ENCODE measurements at regions not wholly inside any gene's neighbourhood (a gene's known extent, or its start where the extent isn't known, plus 50 kb on each side); places are given as distances from the start of the nearest gene placed in this dataset.

- H3K27ac ChIP-seq (replicated peaks; ENCODE audit: low read length) = no peak overlapping the region
- no peaks in the 10 kb centered on the region for H3K36me3 ChIP-seq (replicated peaks in 1 of 2; ENCODE audit: control insufficient read depth in 2 of 2, insufficient read depth in 2 of 2, low read length in 2 of 2)
- no peaks in the 10 kb centered on the region for H3K79me1 ChIP-seq (ENCODE audit: low read depth, low read length)
- no peak overlapping the region for H2BK15ac ChIP-seq (ENCODE audit: low read length)
- no peak overlapping the region for H2AFZ ChIP-seq (ENCODE audit: low read length)
- no peak overlapping the region for H4K8ac ChIP-seq (ENCODE audit: low read depth, low read length)
- H3K23ac ChIP-seq (ENCODE audit: low read depth, low read length, poor library complexity) = no peak overlapping the region
- H3K9me3 ChIP-seq (replicated peaks in 1 of 2; ENCODE audit: control insufficient read depth in 2 of 2, insufficient read depth in 1 of 2, low read depth in 1 of 2, low read length in 2 of 2) = no peaks in the 10 kb centered on the region
- no peak overlapping the region for H2BK5ac ChIP-seq (ENCODE audit: low read length)
- H2AK5ac ChIP-seq (ENCODE audit: low read depth, low read length) = no peak overlapping the region
- no peak overlapping the region for H3K4ac ChIP-seq (ENCODE audit: low read length)
- no peak overlapping the region for H3K4me3 ChIP-seq (ENCODE audit: low read length in 2 of 2)
- no peak overlapping the region for H3K9ac ChIP-seq (ENCODE audit: low read depth, low read length, poor library complexity)
- no peak overlapping the region for H3K14ac ChIP-seq (ENCODE audit: low read length)
- no peaks in the 10 kb centered on the region for H3K27me3 ChIP-seq (ENCODE audit: control insufficient read depth in 3 of 3, insufficient read depth in 3 of 3, low read depth in 1 of 3, low read length in 3 of 3)
- H2BK12ac ChIP-seq (ENCODE audit: low read length) = no peak overlapping the region
- peaks cover 0 to 4% of the 10 kb centered on the region in 2 donors for H3K4me1 ChIP-seq (ENCODE audit: control insufficient read depth in 2 of 2, insufficient read depth in 1 of 2, low read depth in 1 of 2, low read length in 2 of 2)
- H3K4me2 ChIP-seq (ENCODE audit: insufficient read depth, low read length, poor library complexity, severe bottlenecking) = no peak overlapping the region
- no peak overlapping the region for H4K91ac ChIP-seq (ENCODE audit: low read depth, low read length, poor library complexity)
- no peak overlapping the region for H3K18ac ChIP-seq (ENCODE audit: low read length)
- no peak overlapping the region for H2BK120ac ChIP-seq (ENCODE audit: low read depth, low read length)
- DNase-seq (ENCODE audit: low spot score) = no peak
Observed at GRCh38 chr3:117565777-117566176, 856.2 kb downstream of the TUSC7 start.

DNA sequence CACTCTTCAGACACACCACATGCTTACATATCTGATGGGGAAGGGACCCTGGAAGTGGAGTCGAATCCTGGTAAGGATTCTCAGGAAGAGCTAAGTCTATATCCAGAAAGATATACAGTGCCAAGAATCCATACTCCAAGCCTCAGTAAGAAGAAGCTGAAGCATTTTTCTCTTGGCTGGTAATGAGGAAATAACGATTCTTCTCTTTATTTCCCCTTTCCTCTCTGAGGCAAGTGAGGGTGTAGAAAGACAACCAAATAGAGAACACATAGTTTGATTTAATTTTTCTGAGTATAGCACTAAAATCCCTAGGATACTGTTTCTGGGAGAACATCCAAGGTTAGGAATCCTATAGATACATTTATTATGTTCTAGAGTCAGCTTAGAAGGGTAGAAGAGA, 857.3 kb downstream of the TUSC7 start:
- no peak overlapping the region for H2BK15ac ChIP-seq (ENCODE audit: low read length)
- DNase-seq (ENCODE audit: low spot score) = no peak
- no CpG with 5 or more reads among the region's 2 CpGs for WGBS, 2 donors (ENCODE audit: extremely low coverage in 2 of 2, insufficient read length in 2 of 2, insufficient replicate concordance in 1 of 2)

DNA sequence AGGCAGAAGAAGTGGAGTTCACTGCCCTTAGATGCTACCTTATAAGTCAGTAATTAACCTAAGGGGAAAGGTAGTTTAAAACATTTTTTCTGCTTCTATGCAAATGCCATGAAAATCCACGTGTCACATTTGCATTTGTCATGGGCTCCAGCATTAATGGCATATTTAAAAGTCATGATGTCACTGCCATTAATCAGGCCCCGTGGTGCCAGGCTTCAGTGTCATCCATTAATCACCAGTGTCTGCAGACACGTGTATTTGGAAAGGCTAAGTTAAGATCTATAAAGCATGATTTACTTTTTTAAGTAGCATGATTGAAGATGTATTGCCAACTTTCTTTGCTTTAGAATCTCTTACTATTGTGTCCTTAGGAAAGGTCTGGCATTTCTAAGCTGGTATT, 857.8 kb downstream of the TUSC7 start:
- H2BK15ac ChIP-seq (ENCODE audit: low read length) = no peak overlapping the region
- H3K9ac ChIP-seq (ENCODE audit: low read depth, low read length, poor library complexity) = no peak overlapping the region
- H3K14ac ChIP-seq (ENCODE audit: low read length) = no peak overlapping the region
- H3K36me3 ChIP-seq (replicated peaks in 1 of 2; ENCODE audit: control insufficient read depth in 2 of 2, insufficient read depth in 2 of 2, low read length in 2 of 2) = no peaks in the 10 kb centered on the region
- no peak for DNase-seq (ENCODE audit: low spot score)
- no peak overlapping the region for H3K4me2 ChIP-seq (ENCODE audit: insufficient read depth, low read length, poor library complexity, severe bottlenecking)
- no peak overlapping the region for H2BK120ac ChIP-seq (ENCODE audit: low read depth, low read length)
- H4K8ac ChIP-seq (ENCODE audit: low read depth, low read length) = no peak overlapping the region
- no peak overlapping the region for H3K27ac ChIP-seq (replicated peaks; ENCODE audit: low read length)
- H3K9me3 ChIP-seq (replicated peaks in 1 of 2; ENCODE audit: control insufficient read depth in 2 of 2, insufficient read depth in 1 of 2, low read depth in 1 of 2, low read length in 2 of 2) = no peaks in the 10 kb centered on the region
- H3K4ac ChIP-seq (ENCODE audit: low read length) = no peak overlapping the region
- H2AFZ ChIP-seq (ENCODE audit: low read length) = no peak overlapping the region
- H3K4me3 ChIP-seq (ENCODE audit: low read length in 2 of 2) = no peak overlapping the region
- no peak overlapping the region for H2BK5ac ChIP-seq (ENCODE audit: low read length)
- H3K4me1 ChIP-seq (ENCODE audit: control insufficient read depth in 2 of 2, insufficient read depth in 1 of 2, low read depth in 1 of 2, low read length in 2 of 2) = peaks cover 0 to 4% of the 10 kb centered on the region in 2 donors
- H2BK12ac ChIP-seq (ENCODE audit: low read length) = no peak overlapping the region
- no peaks in the 10 kb centered on the region for H3K79me1 ChIP-seq (ENCODE audit: low read depth, low read length)
- no peak overlapping the region for H2AK5ac ChIP-seq (ENCODE audit: low read depth, low read length)
- H3K23ac ChIP-seq (ENCODE audit: low read depth, low read length, poor library complexity) = no peak overlapping the region
- no peaks in the 10 kb centered on the region for H3K27me3 ChIP-seq (ENCODE audit: control insufficient read depth in 3 of 3, insufficient read depth in 3 of 3, low read depth in 1 of 3, low read length in 3 of 3)
- WGBS, 2 donors (ENCODE audit: extremely low coverage in 2 of 2, insufficient read length in 2 of 2, insufficient replicate concordance in 1 of 2) = no CpG with 5 or more reads among the region's 3 CpGs
- no peak overlapping the region for H4K91ac ChIP-seq (ENCODE audit: low read depth, low read length, poor library complexity)
- no peak overlapping the region for H3K18ac ChIP-seq (ENCODE audit: low read length)

More for the DNA sequence above, 857.3 kb downstream of the TUSC7 start:
- Histone ChIP-seq H4K8ac (ENCODE audit: low read depth, low read length) (no peak overlapping the region), H3K4me3 (ENCODE audit: low read length in 2 of 2) (no peak overlapping the region), H3K18ac (ENCODE audit: low read length) (no peak overlapping the region), H2BK12ac (ENCODE audit: low read length) (no peak overlapping the region), H3K23ac (ENCODE audit: low read depth, low read length, poor library complexity) (no peak overlapping the region), H3K4me2 (ENCODE audit: insufficient read depth, low read length, poor library complexity, severe bottlenecking) (no peak overlapping the region), H4K91ac (ENCODE audit: low read depth, low read length, poor library complexity) (no peak overlapping the region), H3K9ac (ENCODE audit: low read depth, low read length, poor library complexity) (no peak overlapping the region), H3K79me1 (ENCODE audit: low read depth, low read length) (no peaks in the 10 kb centered on the region), H3K4me1 (ENCODE audit: control insufficient read depth in 2 of 2, insufficient read depth in 1 of 2, low read depth in 1 of 2, low read length in 2 of 2) (peaks cover 0 to 4% of the 10 kb centered on the region in 2 donors), H3K9me3 (replicated peaks in 1 of 2; ENCODE audit: control insufficient read depth in 2 of 2, insufficient read depth in 1 of 2, low read depth in 1 of 2, low read length in 2 of 2) (no peaks in the 10 kb centered on the region), H2BK5ac (ENCODE audit: low read length) (no peak overlapping the region), H2BK120ac (ENCODE audit: low read depth, low read length) (no peak overlapping the region), H3K27ac (replicated peaks; ENCODE audit: low read length) (no peak overlapping the region), H3K14ac (ENCODE audit: low read length) (no peak overlapping the region), H3K4ac (ENCODE audit: low read length) (no peak overlapping the region), H2AK5ac (ENCODE audit: low read depth, low read length) (no peak overlapping the region), H2AFZ (ENCODE audit: low read length) (no peak overlapping the region), H3K27me3 (ENCODE audit: control insufficient read depth in 3 of 3, insufficient read depth in 3 of 3, low read depth in 1 of 3, low read length in 3 of 3) (no peaks in the 10 kb centered on the region), H3K36me3 (replicated peaks in 1 of 2; ENCODE audit: control insufficient read depth in 2 of 2, insufficient read depth in 2 of 2, low read length in 2 of 2) (no peaks in the 10 kb centered on the region)

- DNase-seq (ENCODE audit: low spot score) = no peak
- peaks cover 2 to 4% of the 10 kb centered on the region in 2 donors for H3K4me1 ChIP-seq (ENCODE audit: control insufficient read depth in 2 of 2, insufficient read depth in 1 of 2, low read depth in 1 of 2, low read length in 2 of 2)
- no peak overlapping the region for H3K14ac ChIP-seq (ENCODE audit: low read length)
- no peak overlapping the region for H3K4me3 ChIP-seq (ENCODE audit: low read length in 2 of 2)
- no peak overlapping the region for H3K4ac ChIP-seq (ENCODE audit: low read length)
- H3K27me3 ChIP-seq (ENCODE audit: control insufficient read depth in 3 of 3, insufficient read depth in 3 of 3, low read depth in 1 of 3, low read length in 3 of 3) = no peaks in the 10 kb centered on the region
- H3K36me3 ChIP-seq (replicated peaks in 1 of 2; ENCODE audit: control insufficient read depth in 2 of 2, insufficient read depth in 2 of 2, low read length in 2 of 2) = no peaks in the 10 kb centered on the region
- H2BK120ac ChIP-seq (ENCODE audit: low read depth, low read length) = no peak overlapping the region
- no peaks in the 10 kb centered on the region for H3K79me1 ChIP-seq (ENCODE audit: low read depth, low read length)
- no peak overlapping the region for H4K91ac ChIP-seq (ENCODE audit: low read depth, low read length, poor library complexity)
- H4K8ac ChIP-seq (ENCODE audit: low read depth, low read length) = no peak overlapping the region
- H3K9me3 ChIP-seq (replicated peaks in 1 of 2; ENCODE audit: control insufficient read depth in 2 of 2, insufficient read depth in 1 of 2, low read depth in 1 of 2, low read length in 2 of 2) = no peaks in the 10 kb centered on the region
- no peak overlapping the region for H3K18ac ChIP-seq (ENCODE audit: low read length)
- no peak overlapping the region for H2BK15ac ChIP-seq (ENCODE audit: low read length)
- no peak overlapping the region for H3K23ac ChIP-seq (ENCODE audit: low read depth, low read length, poor library complexity)
- H2BK12ac ChIP-seq (ENCODE audit: low read length) = no peak overlapping the region
- H3K27ac ChIP-seq (replicated peaks; ENCODE audit: low read length) = no peak overlapping the region
- H3K9ac ChIP-seq (ENCODE audit: low read depth, low read length, poor library complexity) = no peak overlapping the region
- H2AK5ac ChIP-seq (ENCODE audit: low read depth, low read length) = no peak overlapping the region
- no peak overlapping the region for H2AFZ ChIP-seq (ENCODE audit: low read length)
- H2BK5ac ChIP-seq (ENCODE audit: low read length) = no peak overlapping the region
- H3K4me2 ChIP-seq (ENCODE audit: insufficient read depth, low read length, poor library complexity, severe bottlenecking) = no peak overlapping the region
Observed at GRCh38 chr3:117567906-117568305, 858.3 kb downstream of the TUSC7 start.

Data from neuronal stem cell (in vitro differentiated cells).